GM23338 (cell line): ENCODE measurements at regions not wholly inside any gene's neighbourhood (a gene's known extent, or its start where the extent isn't known, plus 50 kb on each side); places are given as distances from the start of the nearest gene placed in this dataset.

Source experiments
- ATAC-seq: fragments of 200-7000 bp; cut with Tn5 transposase; 3 replicates; pipeline ENCODE4 v1.9.1; 2020
- DNase-seq: peaks from one replicate; pipeline ENCODE4 v3.0.0-alpha.2; 2015; ENCODE audit warnings: low spot score
- H2AFZ ChIP-seq: fragments of 200-600 bp; sonication (generic); 2 replicates; pipeline ENCODE4 v1.8.0; 2016; ENCODE audit warnings: antibody characterized with exemption, mild to moderate bottlenecking, moderate library complexity
- H3F3A ChIP-seq: fragments of 200-600 bp; sonication (generic); replicated peaks from 2 replicates; pipeline ENCODE4 v1.8.0; 2017; ENCODE audit warnings: antibody characterized with exemption, mixed run types, low read depth
- H3K27ac ChIP-seq: fragments of 200-600 bp; sonication (generic); 2 replicates; pipeline ENCODE4 v1.6.1; 2016; ENCODE audit warnings: low read depth
- H3K27me3 ChIP-seq: fragments of 200-600 bp; sonication (generic); 2 replicates; pipeline ENCODE4 v1.8.0; 2016; ENCODE audit warnings: mild to moderate bottlenecking, mixed run types, moderate library complexity; ENCODE audit not compliant: insufficient read depth
- H3K36me3 ChIP-seq: fragments of 200-600 bp; sonication (generic); 2 replicates; pipeline ENCODE4 v1.8.0; 2016; ENCODE audit warnings: mild to moderate bottlenecking; ENCODE audit not compliant: insufficient read depth
- H3K4me1 ChIP-seq: fragments of 200-600 bp; sonication (generic); 2 replicates; pipeline ENCODE4 v1.8.0; 2016; ENCODE audit warnings: mild to moderate bottlenecking, moderate library complexity; ENCODE audit not compliant: insufficient read depth
- H3K4me2 ChIP-seq: fragments of 200-600 bp; sonication (generic); 2 replicates; pipeline ENCODE4 v1.7.1; 2017; ENCODE audit warnings: mixed run types
- H3K4me3 ChIP-seq: fragments of 200-600 bp; sonication (generic); 2 replicates; pipeline ENCODE4 v1.6.1; 2016; ENCODE audit warnings: mixed run types
- H3K79me2 ChIP-seq: fragments of 200-600 bp; sonication (generic); replicated peaks from 2 replicates; pipeline ENCODE4 v1.8.0; 2017; ENCODE audit warnings: mild to moderate bottlenecking; ENCODE audit not compliant: insufficient read depth
- H3K9me2 ChIP-seq: fragments of 200-600 bp; sonication (generic); 2 replicates; pipeline ENCODE4 v1.8.0; 2017; ENCODE audit not compliant: insufficient read depth
- H4K20me1 ChIP-seq: fragments of 200-600 bp; sonication (generic); replicated peaks from 2 replicates; pipeline ENCODE4 v1.8.0; 2017; ENCODE audit warnings: mild to moderate bottlenecking; ENCODE audit not compliant: insufficient read depth
- H3K27ac Mint-ChIP-seq: 2 replicates; pipeline ENCODE4 v1.8.0; 2020; ENCODE audit warnings: inconsistent platforms, mild to moderate bottlenecking, moderate library complexity, mixed read lengths
- H3K27me3 Mint-ChIP-seq: 3 replicates; pipeline ENCODE4 v1.8.0; 2022; ENCODE audit warnings: low read depth, mild to moderate bottlenecking, moderate library complexity, mixed read lengths, inconsistent platforms; ENCODE audit not compliant: insufficient read depth, poor library complexity
- H3K36me3 Mint-ChIP-seq: 3 replicates; pipeline ENCODE4 v1.8.0; 2021; ENCODE audit warnings: low read depth, mild to moderate bottlenecking, inconsistent platforms, moderate library complexity, mixed read lengths
- H3K4me1 Mint-ChIP-seq: 3 replicates; pipeline ENCODE4 v1.8.0; 2020; ENCODE audit warnings: mild to moderate bottlenecking, inconsistent platforms, mixed read lengths
- H3K4me3 Mint-ChIP-seq: 3 replicates; pipeline ENCODE4 v1.8.0; 2021; ENCODE audit warnings: moderate library complexity, mild to moderate bottlenecking, inconsistent platforms, mixed read lengths
- H3K9me3 Mint-ChIP-seq: 3 replicates; pipeline ENCODE4 v1.8.0; 2020; ENCODE audit warnings: moderate library complexity, mild to moderate bottlenecking, inconsistent platforms, mixed read lengths
- CREB1 ChIP-seq: fragments of 250-450 bp; sonication (Bioruptor Pico); IDR thresholded peaks from 2 replicates; pipeline ENCODE4 v1.5.0; 2020; ENCODE audit warnings: low read depth, mild to moderate bottlenecking, moderate library complexity
- STAT1 ChIP-seq: IDR thresholded peaks from one replicate; pipeline ENCODE4 v1.6.1; 2016; ENCODE audit warnings: antibody characterized with exemption; ENCODE audit not compliant: unreplicated experiment
- TF ChIP-seq, protein P1 (sequence below): IDR thresholded peaks from one replicate; pipeline ENCODE4 v1.6.1; 2018; ENCODE audit warnings: antibody characterized with exemption; ENCODE audit not compliant: unreplicated experiment
- TF ChIP-seq, protein P2 (sequence below): IDR thresholded peaks from 2 replicates; pipeline ENCODE4 v1.6.1; 2016; ENCODE audit warnings: antibody characterized with exemption
- TF ChIP-seq, protein P3 (sequence below): fragments of 250-450 bp; sonication (Bioruptor Pico); IDR thresholded peaks from 2 replicates; pipeline ENCODE4 v1.5.0; 2020; ENCODE audit warnings: mild to moderate bottlenecking, moderate library complexity

DNA sequence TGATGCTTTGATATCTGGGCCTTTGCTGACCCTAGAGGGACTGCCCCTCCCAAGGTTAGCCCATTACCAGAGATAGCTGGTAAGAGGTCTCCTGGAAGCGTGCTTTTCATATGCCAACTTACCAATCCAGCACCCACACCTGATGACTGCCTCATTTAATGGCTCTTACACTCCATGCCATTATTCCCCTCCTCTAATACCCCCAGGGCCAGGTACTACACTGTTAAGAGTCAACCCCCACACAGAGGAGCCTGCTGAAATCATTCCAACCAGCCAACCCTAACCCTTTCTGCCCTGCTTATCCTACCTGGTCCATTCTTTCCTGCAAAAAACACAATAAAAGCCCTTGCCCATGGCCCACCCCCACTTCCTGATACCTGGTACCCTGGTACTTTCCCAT lies 736.8 kb upstream of the SLC35B3 start (continued):
- TF ChIP-seq, protein P1, sequence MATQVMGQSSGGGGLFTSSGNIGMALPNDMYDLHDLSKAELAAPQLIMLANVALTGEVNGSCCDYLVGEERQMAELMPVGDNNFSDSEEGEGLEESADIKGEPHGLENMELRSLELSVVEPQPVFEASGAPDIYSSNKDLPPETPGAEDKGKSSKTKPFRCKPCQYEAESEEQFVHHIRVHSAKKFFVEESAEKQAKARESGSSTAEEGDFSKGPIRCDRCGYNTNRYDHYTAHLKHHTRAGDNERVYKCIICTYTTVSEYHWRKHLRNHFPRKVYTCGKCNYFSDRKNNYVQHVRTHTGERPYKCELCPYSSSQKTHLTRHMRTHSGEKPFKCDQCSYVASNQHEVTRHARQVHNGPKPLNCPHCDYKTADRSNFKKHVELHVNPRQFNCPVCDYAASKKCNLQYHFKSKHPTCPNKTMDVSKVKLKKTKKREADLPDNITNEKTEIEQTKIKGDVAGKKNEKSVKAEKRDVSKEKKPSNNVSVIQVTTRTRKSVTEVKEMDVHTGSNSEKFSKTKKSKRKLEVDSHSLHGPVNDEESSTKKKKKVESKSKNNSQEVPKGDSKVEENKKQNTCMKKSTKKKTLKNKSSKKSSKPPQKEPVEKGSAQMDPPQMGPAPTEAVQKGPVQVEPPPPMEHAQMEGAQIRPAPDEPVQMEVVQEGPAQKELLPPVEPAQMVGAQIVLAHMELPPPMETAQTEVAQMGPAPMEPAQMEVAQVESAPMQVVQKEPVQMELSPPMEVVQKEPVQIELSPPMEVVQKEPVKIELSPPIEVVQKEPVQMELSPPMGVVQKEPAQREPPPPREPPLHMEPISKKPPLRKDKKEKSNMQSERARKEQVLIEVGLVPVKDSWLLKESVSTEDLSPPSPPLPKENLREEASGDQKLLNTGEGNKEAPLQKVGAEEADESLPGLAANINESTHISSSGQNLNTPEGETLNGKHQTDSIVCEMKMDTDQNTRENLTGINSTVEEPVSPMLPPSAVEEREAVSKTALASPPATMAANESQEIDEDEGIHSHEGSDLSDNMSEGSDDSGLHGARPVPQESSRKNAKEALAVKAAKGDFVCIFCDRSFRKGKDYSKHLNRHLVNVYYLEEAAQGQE, result no peak
- TF ChIP-seq, protein P2, sequence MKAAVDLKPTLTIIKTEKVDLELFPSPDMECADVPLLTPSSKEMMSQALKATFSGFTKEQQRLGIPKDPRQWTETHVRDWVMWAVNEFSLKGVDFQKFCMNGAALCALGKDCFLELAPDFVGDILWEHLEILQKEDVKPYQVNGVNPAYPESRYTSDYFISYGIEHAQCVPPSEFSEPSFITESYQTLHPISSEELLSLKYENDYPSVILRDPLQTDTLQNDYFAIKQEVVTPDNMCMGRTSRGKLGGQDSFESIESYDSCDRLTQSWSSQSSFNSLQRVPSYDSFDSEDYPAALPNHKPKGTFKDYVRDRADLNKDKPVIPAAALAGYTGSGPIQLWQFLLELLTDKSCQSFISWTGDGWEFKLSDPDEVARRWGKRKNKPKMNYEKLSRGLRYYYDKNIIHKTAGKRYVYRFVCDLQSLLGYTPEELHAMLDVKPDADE, result no peak
- TF ChIP-seq CREB1 (CRISPR knock-in tag), result no peak
- TF ChIP-seq, protein P3, sequence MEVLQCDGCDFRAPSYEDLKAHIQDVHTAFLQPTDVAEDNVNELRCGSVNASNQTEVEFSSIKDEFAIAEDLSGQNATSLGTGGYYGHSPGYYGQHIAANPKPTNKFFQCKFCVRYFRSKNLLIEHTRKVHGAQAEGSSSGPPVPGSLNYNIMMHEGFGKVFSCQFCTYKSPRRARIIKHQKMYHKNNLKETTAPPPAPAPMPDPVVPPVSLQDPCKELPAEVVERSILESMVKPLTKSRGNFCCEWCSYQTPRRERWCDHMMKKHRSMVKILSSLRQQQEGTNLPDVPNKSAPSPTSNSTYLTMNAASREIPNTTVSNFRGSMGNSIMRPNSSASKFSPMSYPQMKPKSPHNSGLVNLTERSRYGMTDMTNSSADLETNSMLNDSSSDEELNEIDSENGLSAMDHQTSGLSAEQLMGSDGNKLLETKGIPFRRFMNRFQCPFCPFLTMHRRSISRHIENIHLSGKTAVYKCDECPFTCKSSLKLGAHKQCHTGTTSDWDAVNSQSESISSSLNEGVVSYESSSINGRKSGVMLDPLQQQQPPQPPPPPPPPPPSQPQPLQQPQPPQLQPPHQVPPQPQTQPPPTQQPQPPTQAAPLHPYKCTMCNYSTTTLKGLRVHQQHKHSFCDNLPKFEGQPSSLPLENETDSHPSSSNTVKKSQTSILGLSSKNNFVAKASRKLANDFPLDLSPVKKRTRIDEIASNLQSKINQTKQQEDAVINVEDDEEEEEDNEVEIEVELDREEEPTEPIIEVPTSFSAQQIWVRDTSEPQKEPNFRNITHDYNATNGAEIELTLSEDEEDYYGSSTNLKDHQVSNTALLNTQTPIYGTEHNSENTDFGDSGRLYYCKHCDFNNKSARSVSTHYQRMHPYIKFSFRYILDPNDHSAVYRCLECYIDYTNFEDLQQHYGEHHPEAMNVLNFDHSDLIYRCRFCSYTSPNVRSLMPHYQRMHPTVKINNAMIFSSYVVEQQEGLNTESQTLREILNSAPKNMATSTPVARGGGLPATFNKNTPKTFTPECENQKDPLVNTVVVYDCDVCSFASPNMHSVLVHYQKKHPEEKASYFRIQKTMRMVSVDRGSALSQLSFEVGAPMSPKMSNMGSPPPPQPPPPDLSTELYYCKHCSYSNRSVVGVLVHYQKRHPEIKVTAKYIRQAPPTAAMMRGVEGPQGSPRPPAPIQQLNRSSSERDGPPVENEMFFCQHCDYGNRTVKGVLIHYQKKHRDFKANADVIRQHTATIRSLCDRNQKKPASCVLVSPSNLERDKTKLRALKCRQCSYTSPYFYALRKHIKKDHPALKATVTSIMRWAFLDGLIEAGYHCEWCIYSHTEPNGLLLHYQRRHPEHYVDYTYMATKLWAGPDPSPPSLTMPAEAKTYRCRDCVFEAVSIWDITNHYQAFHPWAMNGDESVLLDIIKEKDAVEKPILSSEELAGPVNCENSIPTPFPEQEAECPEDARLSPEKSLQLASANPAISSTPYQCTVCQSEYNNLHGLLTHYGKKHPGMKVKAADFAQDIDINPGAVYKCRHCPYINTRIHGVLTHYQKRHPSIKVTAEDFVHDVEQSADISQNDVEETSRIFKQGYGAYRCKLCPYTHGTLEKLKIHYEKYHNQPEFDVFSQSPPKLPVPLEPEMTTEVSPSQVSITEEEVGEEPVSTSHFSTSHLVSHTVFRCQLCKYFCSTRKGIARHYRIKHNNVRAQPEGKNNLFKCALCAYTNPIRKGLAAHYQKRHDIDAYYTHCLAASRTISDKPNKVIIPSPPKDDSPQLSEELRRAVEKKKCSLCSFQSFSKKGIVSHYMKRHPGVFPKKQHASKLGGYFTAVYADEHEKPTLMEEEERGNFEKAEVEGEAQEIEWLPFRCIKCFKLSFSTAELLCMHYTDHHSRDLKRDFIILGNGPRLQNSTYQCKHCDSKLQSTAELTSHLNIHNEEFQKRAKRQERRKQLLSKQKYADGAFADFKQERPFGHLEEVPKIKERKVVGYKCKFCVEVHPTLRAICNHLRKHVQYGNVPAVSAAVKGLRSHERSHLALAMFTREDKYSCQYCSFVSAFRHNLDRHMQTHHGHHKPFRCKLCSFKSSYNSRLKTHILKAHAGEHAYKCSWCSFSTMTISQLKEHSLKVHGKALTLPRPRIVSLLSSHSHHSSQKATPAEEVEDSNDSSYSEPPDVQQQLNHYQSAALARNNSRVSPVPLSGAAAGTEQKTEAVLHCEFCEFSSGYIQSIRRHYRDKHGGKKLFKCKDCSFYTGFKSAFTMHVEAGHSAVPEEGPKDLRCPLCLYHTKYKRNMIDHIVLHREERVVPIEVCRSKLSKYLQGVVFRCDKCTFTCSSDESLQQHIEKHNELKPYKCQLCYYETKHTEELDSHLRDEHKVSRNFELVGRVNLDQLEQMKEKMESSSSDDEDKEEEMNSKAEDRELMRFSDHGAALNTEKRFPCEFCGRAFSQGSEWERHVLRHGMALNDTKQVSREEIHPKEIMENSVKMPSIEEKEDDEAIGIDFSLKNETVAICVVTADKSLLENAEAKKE (CRISPR knock-in tag), result no peak

DNA sequence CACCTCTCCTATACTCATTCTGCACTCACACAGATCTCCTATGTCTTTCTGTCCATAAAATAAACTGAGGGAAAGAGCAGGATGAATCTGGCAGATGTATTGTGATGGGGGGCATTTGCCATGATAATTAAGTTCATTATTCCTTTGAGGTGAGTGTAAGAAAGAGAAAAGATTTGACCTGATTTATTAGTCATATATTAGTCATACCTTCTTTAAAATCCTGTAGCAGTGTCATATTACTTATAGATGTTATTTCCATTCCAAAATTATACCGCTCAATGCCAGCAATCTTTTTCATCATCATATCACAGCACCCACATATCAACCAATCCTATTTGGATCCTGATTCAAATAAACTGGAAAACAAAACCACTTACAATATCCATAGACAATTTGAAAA lies 733.3 kb upstream of the SLC35B3 start:
- ATAC-seq, result no peak
- no peak for TF ChIP-seq STAT1
- TF ChIP-seq, protein P3 (CRISPR knock-in tag), result no peak

More for the DNA sequence above, 733.3 kb upstream of the SLC35B3 start:
- no peak overlapping the region for H3K27ac Mint-ChIP-seq
- Histone ChIP-seq H3F3A (no peaks in the 10 kb centered on the region), H2AFZ (no peak overlapping the region), H3K4me1 (no peaks in the 10 kb centered on the region), H3K79me2 (no peaks in the 10 kb centered on the region), H3K27me3 (no peaks in the 10 kb centered on the region), H4K20me1 (no peaks in the 10 kb centered on the region), H3K9me2 (no peaks in the 10 kb centered on the region), H3K27ac (no peak overlapping the region), H3K4me3 (no peak overlapping the region), H3K4me2 (no peak overlapping the region), H3K36me3 (no peaks in the 10 kb centered on the region)
- H3K27me3 Mint-ChIP-seq, result peaks cover 3% of the 10 kb centered on the region
- no peak for DNase-seq
- H3K4me3 Mint-ChIP-seq, result no peak overlapping the region
- H3K4me1 Mint-ChIP-seq, result no peaks in the 10 kb centered on the region; the same call in 2 of the 3 replicates
- 0 out of 3 replicates have a peak, but pooled peaks cover 3% of the 10 kb centered on the region for H3K36me3 Mint-ChIP-seq
- H3K9me3 Mint-ChIP-seq, result peaks cover 13% of the 10 kb centered on the region
